GM21515 (cell line): ENCODE measurements at regions not wholly inside any gene's neighbourhood (a gene's known extent, or its start where the extent isn't known, plus 50 kb on each side); places are given as distances from the start of the nearest gene placed in this dataset.
"Not testable (repeated sequence)": the region's sequence is repeated elsewhere in the genome, so short reads cannot be mapped to it uniquely, and the experiment has no call there.

Experiments
- ATAC-seq: cut with Tn5 transposase; IDR thresholded peaks from one replicate; pipeline ENCODE4 v1.9.1; 2021; ENCODE audit not compliant: unreplicated experiment

GRCh38 chr12:118536306-118536906 lies 160.1 kb downstream of the SUDS3 start:
- ATAC-seq = no peak

GRCh38 chr12:118537481-118537917 lies 161.1 kb downstream of the SUDS3 start:
- no peak for ATAC-seq

- no peak for ATAC-seq
Observed at GRCh38 chr12:118541071-118541470, 164.7 kb downstream of the SUDS3 start.

- ATAC-seq = no peak
Observed at GRCh38 chr12:118541934-118542333, 165.6 kb downstream of the SUDS3 start.

- ATAC-seq = no peak
Observed at GRCh38 chr12:118543651-118544050, 167.3 kb downstream of the SUDS3 start.

- ATAC-seq = no peak
Observed at GRCh38 chr12:118544569-118544968, 168.2 kb downstream of the SUDS3 start.

GRCh38 chr12:118547606-118548005 lies 171.3 kb downstream of the SUDS3 start:
- not testable (repeated sequence) for ATAC-seq

GRCh38 chr12:118548887-118549509 lies 172.6 kb downstream of the SUDS3 start:
- no peak for ATAC-seq

GRCh38 chr12:118549510-118549980 lies 173.2 kb downstream of the SUDS3 start:
- ATAC-seq = no peak

- no peak for ATAC-seq
Observed at GRCh38 chr12:118553856-118554504, 177.6 kb downstream of the SUDS3 start.

GRCh38 chr12:118558941-118559340 lies 182.6 kb downstream of the SUDS3 start:
- no peak for ATAC-seq

- ATAC-seq = no peak
Observed at GRCh38 chr12:118560733-118561132, 184.4 kb downstream of the SUDS3 start.

- ATAC-seq = no peak
Observed at GRCh38 chr12:118571730-118572129, 195.4 kb downstream of the SUDS3 start.

- no peak for ATAC-seq
Observed at GRCh38 chr12:118574288-118574687, 197.9 kb downstream of the SUDS3 start.

GRCh38 chr12:118575730-118576129 lies 199.4 kb downstream of the SUDS3 start:
- ATAC-seq = no peak

- ATAC-seq = no peak
Observed at GRCh38 chr12:118581371-118581770, 205.0 kb downstream of the SUDS3 start.

- ATAC-seq = no peak
Observed at GRCh38 chr12:118582863-118583262, 206.5 kb downstream of the SUDS3 start.

- no peak for ATAC-seq
Observed at GRCh38 chr12:118586433-118586832, 210.1 kb downstream of the SUDS3 start.

GRCh38 chr12:118589162-118589561 lies 212.8 kb downstream of the SUDS3 start:
- ATAC-seq = no peak

- ATAC-seq = no peak
Observed at GRCh38 chr12:118590406-118591150, 214.2 kb downstream of the SUDS3 start.

- ATAC-seq = no peak
Observed at GRCh38 chr12:118603610-118604361, 227.4 kb downstream of the SUDS3 start.
